Esophagus muscularis mucosa (tissue), 3 donors: ENCODE measurements at regions not wholly inside any gene's neighbourhood (a gene's known extent, or its start where the extent isn't known, plus 50 kb on each side); places are given as distances from the start of the nearest gene placed in this dataset.

Experiments used
- POLR2A ChIP-seq: fragments of 450-650 bp; IDR thresholded peaks from one replicate; pipeline ENCODE4 v1.6.1; 2017; ENCODE audit warnings: antibody characterized with exemption, moderate library complexity, mild to moderate bottlenecking, low read depth
- TF ChIP-seq, protein P1 (sequence below), 3 experiments: fragments of 200-600 bp in 2 of 3; fragments of 450-650 bp in 1 of 3; sonication (generic) in 2 of 3; IDR thresholded peaks; one replicate each; pipeline ENCODE4 v1.5.1; 2017 to 2019; ENCODE audit warnings: antibody characterized with exemption in 3 of 3, mild to moderate bottlenecking in 2 of 3, moderate library complexity in 1 of 3

DNA sequence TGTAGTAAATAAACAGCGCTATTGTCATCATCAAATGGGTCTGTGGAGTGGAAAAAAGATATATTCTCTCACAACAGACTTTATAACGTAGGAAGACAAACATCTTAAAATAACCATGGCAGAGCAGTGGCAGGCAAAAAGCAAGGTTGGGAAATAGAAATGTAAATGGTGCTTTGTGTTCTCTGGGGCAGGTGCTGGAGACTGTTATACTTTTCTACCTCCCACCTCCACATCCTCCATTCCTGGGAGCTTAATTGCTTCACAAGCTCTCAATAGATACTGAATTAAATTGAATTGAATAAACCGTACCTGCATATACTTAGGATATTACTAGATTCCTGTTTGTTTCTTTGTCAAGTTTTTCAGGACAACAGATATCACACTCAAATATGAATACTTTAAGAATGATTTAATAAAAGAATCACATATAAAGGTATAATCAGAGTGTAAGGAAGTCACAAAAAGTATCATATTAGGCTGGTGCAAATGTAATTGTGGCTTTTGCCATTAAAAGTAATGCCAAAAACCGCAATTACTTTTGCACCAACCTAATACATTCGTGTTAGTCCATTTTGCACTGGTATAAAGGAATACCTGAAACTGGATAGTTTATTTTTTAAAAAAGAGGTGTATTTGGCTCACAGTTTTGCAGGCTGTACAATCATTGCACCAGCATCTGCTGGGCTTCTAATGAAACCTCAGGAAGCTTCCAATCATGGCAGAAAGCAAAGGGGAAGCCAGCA is 367.3 kb downstream of the GRIA2 start:
- TF ChIP-seq, protein P1, sequence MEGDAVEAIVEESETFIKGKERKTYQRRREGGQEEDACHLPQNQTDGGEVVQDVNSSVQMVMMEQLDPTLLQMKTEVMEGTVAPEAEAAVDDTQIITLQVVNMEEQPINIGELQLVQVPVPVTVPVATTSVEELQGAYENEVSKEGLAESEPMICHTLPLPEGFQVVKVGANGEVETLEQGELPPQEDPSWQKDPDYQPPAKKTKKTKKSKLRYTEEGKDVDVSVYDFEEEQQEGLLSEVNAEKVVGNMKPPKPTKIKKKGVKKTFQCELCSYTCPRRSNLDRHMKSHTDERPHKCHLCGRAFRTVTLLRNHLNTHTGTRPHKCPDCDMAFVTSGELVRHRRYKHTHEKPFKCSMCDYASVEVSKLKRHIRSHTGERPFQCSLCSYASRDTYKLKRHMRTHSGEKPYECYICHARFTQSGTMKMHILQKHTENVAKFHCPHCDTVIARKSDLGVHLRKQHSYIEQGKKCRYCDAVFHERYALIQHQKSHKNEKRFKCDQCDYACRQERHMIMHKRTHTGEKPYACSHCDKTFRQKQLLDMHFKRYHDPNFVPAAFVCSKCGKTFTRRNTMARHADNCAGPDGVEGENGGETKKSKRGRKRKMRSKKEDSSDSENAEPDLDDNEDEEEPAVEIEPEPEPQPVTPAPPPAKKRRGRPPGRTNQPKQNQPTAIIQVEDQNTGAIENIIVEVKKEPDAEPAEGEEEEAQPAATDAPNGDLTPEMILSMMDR (IDR thresholded peaks at IDR 0.05), result no peak
- no peak for TF ChIP-seq POLR2A
